ENCODE measurements at regions not wholly inside any gene's neighbourhood (a gene's known extent, or its start where the extent isn't known, plus 50 kb on each side); places are given as distances from the start of the nearest gene placed in this dataset.
"Not testable (repeated sequence)": the region's sequence is repeated elsewhere in the genome, so short reads cannot be mapped to it uniquely, and the experiment has no call there.

- no peak for DNase-seq
These were observed 324.7 kb upstream of the FAM47C start for GRCh38 chrX:36683507-36683906.

- DNase-seq = no peak
These were observed 324.1 kb upstream of the FAM47C start for GRCh38 chrX:36684053-36684452.

DNA sequence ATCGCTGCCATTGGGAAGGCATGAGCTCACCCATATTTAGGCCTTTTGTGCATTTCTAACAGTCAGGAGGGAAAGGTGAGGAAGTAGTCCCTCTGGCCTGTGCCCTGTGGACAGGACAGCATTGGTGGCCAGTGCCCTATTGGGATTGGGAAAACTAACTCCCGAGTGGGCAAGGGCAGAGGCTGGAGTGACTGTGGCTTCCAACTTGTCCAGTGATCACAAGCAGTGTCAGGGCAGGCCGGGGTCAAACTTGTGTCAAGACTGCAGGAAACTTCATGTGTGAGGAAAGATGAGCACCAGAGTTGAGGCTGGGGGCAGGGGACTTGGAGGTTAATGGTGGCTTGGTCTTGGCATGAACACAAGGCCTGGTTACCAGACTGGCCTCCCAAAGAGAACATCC is 286.2 kb upstream of the FAM47C start:
- no peak for DNase-seq

DNA sequence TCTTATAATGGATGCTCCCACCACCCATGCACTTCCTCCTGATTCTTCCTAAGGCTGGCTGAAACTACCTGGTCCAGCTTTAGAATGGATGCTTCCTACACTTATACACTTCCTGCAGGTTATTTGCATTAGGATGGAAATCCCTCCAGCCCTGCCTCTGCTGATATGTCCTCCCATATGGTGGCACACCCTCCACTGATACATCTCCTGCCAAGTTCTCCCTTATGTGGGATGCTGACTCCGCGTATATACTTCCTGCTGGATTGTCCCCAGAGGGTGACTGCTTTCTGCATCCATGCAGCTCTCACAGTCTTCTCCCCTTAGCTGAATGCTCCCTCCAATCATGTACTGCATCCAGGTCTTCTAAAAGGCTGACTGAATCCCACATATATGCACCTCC is 254.6 kb upstream of the FAM47C start:
- no peak for DNase-seq

DNA sequence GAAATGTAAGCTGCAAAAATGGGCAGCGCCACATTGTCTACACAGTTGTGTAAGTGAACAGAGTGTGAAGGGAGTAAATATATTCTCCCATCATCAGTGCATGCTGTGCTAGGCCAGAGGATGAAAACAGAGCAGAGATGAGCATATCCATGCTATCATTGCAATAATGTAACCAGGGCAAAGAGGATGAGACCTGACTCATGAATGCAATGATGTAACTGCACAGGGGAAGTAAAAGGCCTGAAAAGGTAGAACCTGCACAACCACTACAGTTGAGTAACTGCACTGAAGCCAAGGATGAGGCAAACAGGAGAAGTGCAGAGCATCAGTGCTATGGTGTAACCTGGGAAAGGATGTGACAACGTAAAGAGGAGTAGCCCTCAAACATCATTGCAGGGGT is 220.4 kb upstream of the FAM47C start:
- DNase-seq = no peak

DNA sequence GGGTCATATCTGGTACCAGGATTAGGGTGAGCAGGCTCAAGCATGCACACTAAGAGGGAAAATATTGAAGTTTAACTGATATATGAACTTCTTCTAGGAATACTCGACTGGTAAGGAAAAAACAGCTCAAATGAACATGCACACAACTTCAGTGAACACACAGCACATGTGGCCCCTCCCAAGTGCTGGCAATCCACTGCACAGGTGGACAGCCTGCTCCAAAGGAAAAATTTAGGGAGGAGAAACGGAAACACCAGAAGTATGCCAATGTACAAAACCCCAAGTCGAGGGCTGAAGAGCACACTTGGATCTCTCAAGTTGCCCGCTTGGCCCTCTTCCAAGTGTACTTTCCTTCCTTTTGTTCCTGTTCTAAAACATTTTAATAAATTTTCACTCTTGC is 205.0 kb upstream of the FAM47C start:
- DNase-seq = no peak

- no peak for DNase-seq
These were observed 204.1 kb upstream of the FAM47C start for GRCh38 chrX:36804066-36804465.

DNA sequence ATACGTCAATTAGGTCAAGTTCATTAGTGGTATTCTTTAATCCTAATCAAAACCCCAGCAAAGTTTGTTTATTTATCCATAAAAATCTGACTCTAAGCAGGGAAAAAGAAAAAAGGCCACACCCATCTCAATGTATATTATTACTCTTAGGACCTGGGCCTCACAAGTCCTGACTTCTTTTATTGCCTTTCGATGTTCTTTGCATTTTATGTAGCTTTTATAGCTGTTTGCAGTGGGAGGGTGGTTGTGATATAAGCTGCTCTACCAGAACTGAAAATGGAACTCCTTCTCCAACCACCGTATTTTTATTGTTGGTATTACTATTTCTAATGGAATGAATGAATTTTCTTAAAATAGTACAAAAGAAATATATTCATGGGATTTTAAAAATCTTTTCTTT is 163.3 kb upstream of the FAM47C start:
- DNase-seq = no peak

- no peak for DNase-seq
These were observed 160.7 kb upstream of the FAM47C start for GRCh38 chrX:36847496-36847895.

DNA sequence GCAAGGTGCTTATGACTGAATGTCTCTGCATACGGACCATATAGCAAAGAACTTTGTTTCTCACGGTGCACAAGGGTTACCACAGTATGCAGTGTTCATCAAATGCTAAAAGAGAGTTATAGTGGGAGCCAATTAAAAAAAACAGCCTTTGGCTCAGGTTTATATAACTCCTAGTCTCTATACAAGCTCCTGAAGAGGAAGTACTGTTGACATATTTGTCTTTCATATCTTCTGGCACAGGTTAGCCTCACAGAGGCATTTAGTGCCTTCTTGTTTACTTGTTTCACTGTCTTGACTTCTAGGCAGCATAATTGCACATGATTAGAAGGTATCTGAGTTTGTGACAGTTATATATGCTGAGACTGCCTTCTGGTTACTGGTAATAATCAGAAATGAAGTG is 158.8 kb upstream of the FAM47C start:
- no peak for DNase-seq

- DNase-seq = no peak
These were observed 151.3 kb upstream of the FAM47C start for GRCh38 chrX:36856849-36857248.

GRCh38 chrX:36859231-36859630 is 148.9 kb upstream of the FAM47C start:
- no peak for DNase-seq

- no peak for DNase-seq
These were observed 146.6 kb upstream of the FAM47C start for GRCh38 chrX:36861601-36862000.

DNA sequence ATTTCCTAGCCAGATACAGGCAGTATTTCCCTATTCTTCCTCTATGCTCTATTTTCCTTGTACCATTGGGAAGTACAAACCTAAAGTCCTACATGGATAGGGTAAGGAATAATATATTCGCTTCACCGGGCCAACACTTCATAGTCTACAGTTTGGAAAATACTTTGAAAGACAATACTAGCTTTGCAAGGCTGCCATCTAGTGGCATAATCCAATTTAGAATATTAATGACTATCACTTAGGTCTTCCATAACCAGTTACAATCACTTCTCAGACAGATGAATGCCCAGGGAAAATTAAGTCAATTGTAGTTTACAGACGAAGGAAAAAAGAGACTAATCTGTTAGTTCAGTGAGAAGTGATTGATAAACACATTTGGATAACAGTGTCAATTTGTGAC is 141.0 kb upstream of the FAM47C start:
- DNase-seq = peak; percentile 1

DNA sequence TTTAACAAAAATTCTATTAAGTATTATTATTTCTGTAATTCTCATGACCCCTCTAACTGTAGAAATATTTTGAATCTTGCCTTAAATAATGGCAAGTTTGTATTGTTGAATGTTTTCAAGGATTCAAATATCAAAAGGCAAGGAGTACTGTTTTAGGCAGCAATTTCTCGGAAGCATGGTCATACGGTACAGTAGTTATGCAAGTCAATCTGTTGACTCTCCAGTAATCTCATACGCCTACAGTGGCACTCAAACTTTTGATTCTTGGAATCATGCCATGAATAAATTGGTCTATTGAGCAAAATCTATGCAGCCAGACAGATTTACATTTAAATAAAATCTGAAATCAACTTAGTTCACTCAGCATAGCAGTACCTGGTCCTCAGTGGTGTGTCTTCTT is 139.6 kb upstream of the FAM47C start:
- DNase-seq = no peak

DNA sequence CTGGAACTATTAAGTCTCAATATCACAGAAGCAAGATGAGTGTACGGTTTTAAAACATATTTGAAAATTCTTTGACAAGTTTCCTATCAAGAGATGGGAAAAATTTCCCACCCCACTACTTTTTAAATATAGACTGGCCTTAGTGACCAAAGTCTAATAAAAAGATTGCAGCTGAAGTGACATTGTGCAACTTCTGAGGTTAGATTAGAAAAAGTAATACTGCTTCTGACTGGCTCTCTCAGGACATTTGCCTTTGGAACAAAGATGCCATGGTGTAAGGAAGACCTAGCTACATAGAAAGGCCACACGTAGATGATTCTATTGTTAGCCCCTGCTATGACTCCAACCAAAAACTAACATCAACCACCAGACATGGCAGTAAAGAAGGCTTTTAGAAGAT is 138.7 kb upstream of the FAM47C start:
- no peak for DNase-seq

DNA sequence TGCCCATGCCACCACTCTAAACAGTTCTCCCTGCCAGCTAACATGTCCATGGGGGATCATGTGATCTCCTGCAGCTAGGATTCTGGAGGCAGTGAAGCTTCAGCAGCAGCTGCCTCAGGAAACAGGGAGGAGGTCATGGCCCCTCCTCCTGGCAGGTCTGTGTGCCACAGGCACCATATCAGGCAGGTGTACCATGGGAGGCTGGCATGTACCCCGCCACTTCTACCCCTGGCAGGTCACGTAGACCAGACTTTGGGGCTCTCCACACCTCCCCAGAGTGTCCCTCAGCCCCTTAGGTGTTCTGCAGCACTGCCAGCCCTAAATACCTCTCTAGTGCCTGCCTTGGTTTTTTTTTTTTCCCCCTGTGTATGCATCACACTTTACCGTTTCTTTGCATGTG is 110.5 kb upstream of the FAM47C start:
- no peak for DNase-seq

DNA sequence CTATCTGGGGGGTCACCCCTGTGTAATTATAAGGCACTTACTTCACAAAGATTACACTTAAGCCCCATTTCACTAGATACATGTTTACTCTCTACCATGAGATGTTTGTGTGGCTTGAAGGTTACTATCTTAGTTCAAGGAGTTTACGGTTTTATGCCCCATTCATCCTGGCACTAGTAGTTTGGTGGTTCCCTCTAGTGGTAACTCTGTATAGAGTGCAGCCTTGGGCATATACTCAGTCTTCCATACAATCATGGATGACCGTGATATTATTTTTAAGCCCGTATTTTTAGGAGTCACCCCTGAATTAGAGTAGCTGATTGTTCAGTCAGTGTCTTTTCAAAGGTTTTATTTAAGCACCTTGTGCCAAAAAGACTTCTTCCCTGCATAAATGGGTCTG is 109.9 kb upstream of the FAM47C start:
- no peak for DNase-seq

DNA sequence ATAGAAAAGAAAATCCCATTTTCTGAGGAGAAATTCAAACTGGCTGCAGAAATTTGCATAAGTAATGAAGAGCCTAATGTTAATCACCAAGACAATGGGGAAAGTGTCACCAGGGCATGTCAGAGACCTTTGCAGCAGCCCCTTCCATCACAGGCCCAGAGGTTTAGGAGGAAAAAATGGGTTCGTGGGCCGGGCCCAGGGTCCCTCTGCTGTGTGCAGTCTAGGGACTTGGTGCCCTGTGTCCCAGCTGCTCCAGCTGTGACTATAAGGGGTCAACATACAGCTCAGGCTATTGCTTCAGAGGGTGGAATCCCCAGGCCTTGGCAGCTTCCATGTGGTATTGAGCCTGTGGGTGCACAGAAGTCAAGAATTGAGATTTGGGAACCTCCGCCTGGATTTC is 103.6 kb upstream of the FAM47C start:
- not testable (repeated sequence) for DNase-seq

- DNase-seq = no peak
These were observed 99.1 kb upstream of the FAM47C start for GRCh38 chrX:36908801-36909675.

DNA sequence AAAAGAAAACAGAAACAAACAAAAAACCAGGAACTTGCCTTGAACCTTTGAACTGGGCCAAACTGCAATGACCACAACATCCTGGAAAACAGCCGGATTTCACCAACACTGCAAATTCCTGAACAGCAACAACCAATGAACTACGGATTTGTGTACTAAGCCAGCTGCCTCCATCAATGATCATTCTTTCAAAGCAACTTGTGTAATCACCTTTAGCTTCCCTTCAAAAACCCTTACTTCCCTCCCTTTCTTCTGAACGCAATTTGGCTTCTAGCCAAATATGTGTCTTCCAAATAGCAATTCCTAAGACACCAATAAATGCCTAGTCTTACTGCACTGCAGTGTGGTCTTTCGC is 98.5 kb upstream of the FAM47C start:
- DNase-seq = no peak

DNA sequence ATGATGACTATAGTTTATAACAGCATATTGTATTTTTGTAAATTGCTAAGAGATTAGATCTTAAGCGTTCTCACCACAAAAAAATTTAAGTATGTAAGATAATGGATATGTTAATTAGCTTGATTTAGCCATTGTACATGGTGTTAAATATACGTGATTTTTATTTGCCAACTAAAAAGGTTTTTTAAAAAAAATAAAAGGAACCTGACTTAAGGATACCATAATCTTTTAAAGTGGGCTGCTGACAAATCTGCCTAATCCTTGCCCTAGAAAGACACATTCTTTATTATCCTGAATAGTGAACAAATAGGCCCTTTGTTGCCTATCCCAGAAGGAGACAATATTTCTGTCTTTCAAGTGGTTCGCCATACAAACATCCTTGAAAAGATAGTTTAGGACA is 94.6 kb upstream of the FAM47C start:
- DNase-seq = no peak

GRCh38 chrX:36916941-36917340 is 91.2 kb upstream of the FAM47C start:
- no peak for DNase-seq

DNA sequence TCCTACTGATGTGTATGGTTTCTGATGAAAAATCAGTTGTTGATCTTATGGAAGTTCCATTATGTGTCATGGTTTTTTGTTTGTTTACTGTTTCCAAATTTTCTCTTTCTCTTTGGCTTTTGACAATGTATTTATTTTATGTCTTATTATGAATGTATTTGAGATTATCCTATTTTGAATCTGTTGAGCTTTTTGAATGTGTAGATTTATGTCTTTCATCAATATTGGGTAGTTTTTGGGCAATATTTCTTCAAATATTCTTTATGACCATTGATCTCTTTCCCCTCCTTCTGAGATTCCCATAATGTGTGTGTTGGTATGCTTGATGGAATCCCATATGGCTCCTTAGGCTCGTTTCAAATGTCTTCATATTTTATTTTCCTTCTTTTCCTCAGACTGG is 80.5 kb upstream of the FAM47C start:
- no peak for DNase-seq

GRCh38 chrX:36930491-36930890 is 77.7 kb upstream of the FAM47C start:
- no peak for DNase-seq

All from DMS153 (cell line).